NCI-H2227 (cell line): ENCODE measurements at regions not wholly inside any gene's neighbourhood (a gene's known extent, or its start where the extent isn't known, plus 50 kb on each side); places are given as distances from the start of the nearest gene placed in this dataset.
"Not testable (repeated sequence)": the region's sequence is repeated elsewhere in the genome, so short reads cannot be mapped to it uniquely, and the experiment has no call there.

Experiments used
- DNase-seq: peaks from one replicate; lab custom pipeline; 2025; ENCODE audit not compliant: unreplicated experiment; lab: John Stamatoyannopoulos, UW

DNA sequence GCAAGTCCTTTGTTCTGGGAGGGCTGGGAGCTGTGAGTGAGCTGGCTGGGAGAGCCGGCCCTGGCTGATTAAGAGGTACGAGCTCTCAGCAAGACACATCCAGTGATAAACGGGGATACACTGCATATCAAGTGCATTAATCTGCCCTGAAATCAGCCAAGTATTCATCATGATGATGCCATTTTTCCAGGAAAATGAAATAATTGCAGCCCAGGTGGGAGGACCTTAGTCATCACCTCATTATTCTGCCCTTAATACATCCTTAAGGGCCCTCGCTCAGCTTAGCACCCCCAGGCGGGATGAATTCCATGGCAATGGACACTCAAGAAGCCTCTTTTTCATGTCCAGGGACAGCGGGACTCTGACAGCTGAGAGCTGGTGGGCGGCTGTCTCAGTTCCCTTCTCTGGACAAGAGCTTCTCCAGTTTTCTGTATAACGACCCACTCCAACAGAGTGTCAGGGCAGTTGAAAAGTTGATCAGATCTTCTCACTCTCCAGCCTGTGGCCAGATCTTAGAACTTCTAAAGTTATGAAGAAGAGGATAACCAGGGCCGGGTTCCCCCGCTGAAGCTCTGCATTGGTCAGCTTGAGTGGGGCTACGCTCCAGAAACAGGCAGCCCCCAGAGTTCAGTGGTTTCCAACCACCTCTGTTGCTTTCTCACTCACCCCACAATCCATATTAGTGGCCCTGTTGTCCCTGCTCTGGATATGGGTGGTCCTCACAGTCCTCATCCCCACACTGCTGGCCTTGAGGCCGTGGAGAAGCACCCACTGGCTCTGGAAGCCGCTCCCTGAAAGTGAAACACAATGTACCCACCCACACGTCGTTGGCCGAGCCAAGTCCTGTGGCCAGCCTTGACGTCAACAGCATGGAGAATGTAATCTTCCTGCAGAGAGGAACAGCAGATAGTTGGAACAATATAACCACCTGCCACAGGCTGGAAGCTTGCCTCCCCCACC lies 306.2 kb upstream of the DIO3 start:
- no peak for DNase-seq

GRCh38 chr14:101255765-101256125 lies 305.6 kb upstream of the DIO3 start:
- DNase-seq, result no peak

DNA sequence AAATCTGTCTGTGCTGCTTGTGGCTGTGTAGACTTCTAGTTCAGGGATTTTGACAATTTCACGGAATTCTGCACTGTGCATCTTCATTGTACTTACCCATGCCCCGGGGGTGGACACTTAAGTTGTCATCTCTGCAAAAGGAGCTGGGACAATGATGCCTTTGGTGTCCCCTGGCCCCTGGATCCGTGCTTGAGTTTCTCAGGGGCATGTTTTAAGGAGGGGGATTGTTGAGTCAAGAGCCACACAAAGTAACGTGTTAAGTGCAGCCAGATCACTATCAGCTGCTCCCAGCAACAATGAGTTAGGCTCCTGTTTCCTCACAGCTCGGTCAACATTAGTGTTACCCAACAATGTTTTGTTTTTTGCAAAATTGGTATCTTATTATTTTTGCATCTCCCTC lies 305.0 kb upstream of the DIO3 start:
- no peak for DNase-seq

- no peak for DNase-seq
These were observed 303.7 kb upstream of the DIO3 start for GRCh38 chr14:101257551-101257950.

DNA sequence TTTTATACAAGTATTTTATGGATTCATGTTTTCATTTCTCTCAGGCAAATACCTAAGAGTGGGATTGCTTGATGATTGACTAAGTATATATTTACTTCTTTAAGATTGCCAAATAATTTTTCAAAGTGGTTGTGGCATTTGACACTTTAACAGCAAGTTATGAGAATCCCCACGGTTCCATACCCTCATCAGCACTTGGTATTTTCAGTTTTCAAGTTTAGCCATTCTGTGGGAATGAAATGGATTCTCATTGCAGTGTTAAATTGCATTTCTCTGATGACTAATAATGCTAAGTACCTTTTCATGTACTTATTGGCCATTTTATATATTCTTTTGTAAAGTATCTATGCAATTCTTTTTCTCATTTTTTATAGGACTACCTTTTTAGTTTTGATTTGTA lies 301.5 kb upstream of the DIO3 start:
- no peak for DNase-seq

DNA sequence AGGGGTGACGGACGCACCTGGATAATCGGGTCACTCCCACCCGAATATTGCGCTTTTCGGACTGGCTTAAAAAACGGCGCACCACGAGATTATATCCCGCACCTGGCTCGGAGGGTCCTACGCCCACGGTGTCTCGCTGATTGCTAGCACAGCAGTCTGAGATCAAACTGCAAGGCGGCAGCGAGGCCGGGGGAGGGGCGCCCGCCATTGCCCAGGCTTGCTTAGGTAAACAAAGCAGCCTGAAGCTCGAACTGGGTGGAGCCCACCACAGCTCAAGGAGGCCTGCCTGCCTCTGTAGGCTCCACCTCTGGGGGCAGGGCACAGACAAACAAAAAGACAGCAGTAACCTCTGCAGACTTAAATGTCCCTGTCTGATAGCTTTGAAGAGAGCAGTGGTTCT lies 294.9 kb upstream of the DIO3 start:
- not testable (repeated sequence) for DNase-seq

DNA sequence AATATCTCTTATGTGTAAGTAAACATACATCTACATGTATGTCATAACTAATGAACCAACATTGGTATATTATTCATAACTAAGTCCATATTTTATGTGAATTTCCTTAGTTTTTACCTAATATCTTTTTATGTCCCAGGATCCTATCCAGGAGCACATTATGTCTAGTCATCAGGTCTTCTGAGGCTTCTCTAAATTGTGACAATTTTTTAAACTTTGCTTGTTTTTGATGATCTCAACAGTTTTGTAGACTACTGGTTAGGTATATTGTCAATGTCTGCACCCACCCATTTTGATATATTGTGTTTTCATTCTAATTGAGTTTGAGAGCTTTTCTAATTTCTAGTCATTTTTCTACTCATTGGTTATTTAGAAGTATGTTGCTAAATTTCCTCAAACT lies 288.2 kb upstream of the DIO3 start:
- DNase-seq, result no peak

- no peak for DNase-seq
These were observed 284.8 kb upstream of the DIO3 start for GRCh38 chr14:101276309-101277091.

DNA sequence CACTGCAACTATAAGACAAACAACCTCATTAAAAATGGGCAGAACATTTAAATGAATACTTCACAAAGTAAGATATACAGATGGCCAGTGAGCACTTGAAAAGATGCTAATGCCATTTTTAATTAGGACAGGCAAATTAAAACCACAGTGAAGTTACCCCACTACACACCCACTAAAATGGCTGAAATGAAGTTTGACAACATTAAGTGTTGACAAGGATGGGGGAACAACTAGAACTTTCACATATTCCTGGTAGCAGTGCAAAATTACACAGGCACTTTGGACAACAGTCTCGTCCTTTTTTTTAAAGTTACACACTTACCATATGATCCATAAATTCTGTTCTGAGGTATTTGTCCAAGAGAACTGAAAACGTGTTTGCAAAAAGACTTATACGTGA lies 278.9 kb upstream of the DIO3 start:
- DNase-seq, result no peak

GRCh38 chr14:101284711-101285110 lies 276.6 kb upstream of the DIO3 start:
- DNase-seq, result no peak

DNA sequence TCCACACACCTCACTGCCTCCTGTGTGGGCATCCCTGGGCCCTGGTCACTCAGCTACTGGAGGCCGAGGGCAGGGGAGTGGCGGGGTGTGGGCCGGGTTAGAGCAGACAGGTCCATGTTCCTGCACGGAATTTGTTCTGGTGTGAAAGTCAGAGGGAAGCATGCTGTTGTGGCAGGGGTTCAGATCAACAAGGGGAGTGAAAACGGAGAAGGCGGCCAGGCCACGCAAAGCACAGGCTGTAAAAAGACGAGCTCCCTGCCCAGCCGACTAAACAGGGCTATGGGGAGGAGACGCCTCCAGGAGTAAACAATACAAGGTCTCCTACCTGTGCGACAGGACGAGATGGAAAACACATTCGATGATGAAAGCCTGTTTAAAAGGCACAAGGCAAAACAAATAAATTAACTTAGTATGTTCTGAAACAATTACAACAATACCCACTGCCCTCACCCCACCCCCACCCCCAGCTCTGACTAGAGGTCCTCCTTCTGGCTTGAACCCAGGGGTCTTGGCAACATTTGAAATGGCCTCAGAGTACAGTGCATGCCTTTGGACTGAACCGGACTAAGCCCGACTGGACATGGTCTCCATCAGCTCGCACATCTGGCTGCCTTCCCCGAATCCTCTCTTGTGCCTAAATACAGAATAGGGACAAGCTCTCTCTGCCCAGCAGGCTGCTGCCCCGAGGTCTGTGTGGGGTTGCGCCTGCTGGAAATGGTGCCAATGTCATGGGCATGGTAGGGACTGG lies 274.9 kb upstream of the DIO3 start:
- DNase-seq, result no peak

GRCh38 chr14:101288436-101289229 lies 272.7 kb upstream of the DIO3 start:
- no peak for DNase-seq

- DNase-seq, result no peak
These were observed 272.0 kb upstream of the DIO3 start for GRCh38 chr14:101289230-101289690.

GRCh38 chr14:101289911-101290310 lies 271.4 kb upstream of the DIO3 start:
- DNase-seq, result no peak

GRCh38 chr14:101290611-101291010 lies 270.7 kb upstream of the DIO3 start:
- DNase-seq, result peak; percentile 56

DNA sequence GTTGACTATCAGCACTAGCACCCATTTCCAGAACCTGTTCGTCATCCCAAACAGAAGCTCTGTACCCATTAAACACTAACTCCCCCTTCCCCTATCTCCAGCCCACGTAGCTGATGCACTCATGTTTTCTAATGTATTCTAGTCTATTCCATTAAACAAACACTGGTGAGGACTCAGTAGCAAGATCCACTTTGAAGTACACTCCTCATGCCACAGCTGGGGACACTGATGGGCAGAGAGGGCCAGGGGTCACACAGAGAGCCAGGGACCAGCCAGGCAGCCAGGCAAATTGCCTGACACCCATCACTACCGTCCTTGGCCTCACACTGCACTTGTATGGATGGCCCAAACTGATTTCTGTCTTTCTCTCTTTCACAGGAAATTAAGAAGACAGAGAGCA lies 269.9 kb upstream of the DIO3 start:
- DNase-seq, result no peak

- DNase-seq, result no peak
These were observed 268.8 kb upstream of the DIO3 start for GRCh38 chr14:101292448-101292847.

- no peak for DNase-seq
These were observed 267.7 kb upstream of the DIO3 start for GRCh38 chr14:101293605-101294004.

- DNase-seq, result no peak
These were observed 267.2 kb upstream of the DIO3 start for GRCh38 chr14:101294136-101294535.

DNA sequence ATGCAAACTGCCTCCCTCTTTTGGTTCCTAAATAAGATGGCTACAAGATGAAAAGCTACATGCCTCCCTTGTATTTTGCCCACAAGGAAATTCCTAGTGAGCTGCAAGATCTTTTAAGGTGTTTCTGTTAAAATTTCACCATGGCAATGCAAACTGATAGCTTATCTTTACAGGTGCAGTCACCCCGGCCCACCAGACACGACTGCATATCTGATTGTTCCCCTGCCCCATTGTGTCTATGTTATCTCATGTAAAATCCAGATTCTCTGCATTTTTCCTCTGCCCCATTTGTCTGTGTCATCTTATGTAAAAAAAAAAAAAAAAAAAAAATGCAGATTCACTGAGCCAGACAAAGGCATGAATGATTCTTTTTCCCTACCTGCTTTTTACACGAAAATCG lies 261.5 kb upstream of the DIO3 start:
- DNase-seq, result not testable (repeated sequence)

GRCh38 chr14:101301011-101301410 lies 260.3 kb upstream of the DIO3 start:
- DNase-seq, result no peak
